ENCODE measurements at regions not wholly inside any gene's neighbourhood (a gene's known extent, or its start where the extent isn't known, plus 50 kb on each side); places are given as distances from the start of the nearest gene placed in this dataset.

GRCh38 chr2:107437807-107438206 is 388.9 kb upstream of the RGPD4 start:
- H3K4me3 ChIP-seq (ENCODE audit: low read length), result no peak overlapping the region
- TF ChIP-seq CTCF (IDR thresholded peaks at IDR 0.05; ENCODE audit: insufficient read depth, low read depth, low read length, missing control alignments), result no peak
- no peak for DNase-seq (ENCODE audit: low read depth)

GRCh38 chr2:107448160-107448559 is 378.5 kb upstream of the RGPD4 start:
- no peak overlapping the region for H3K4me3 ChIP-seq (ENCODE audit: low read length)
- DNase-seq (ENCODE audit: low read depth), result no peak
- no peak for TF ChIP-seq CTCF (IDR thresholded peaks at IDR 0.05; ENCODE audit: insufficient read depth, low read depth, low read length, missing control alignments)

- TF ChIP-seq CTCF (IDR thresholded peaks at IDR 0.05; ENCODE audit: insufficient read depth, low read depth, low read length, missing control alignments), result no peak
- no peak for DNase-seq (ENCODE audit: low read depth)
- no peak overlapping the region for H3K4me3 ChIP-seq (ENCODE audit: low read length)
These were observed 365.4 kb upstream of the RGPD4 start for GRCh38 chr2:107461301-107461700.

GRCh38 chr2:107462181-107462580 is 364.5 kb upstream of the RGPD4 start:
- TF ChIP-seq CTCF (IDR thresholded peaks at IDR 0.05; ENCODE audit: insufficient read depth, low read depth, low read length, missing control alignments), result no peak
- no peak overlapping the region for H3K4me3 ChIP-seq (ENCODE audit: low read length)
- no peak for DNase-seq (ENCODE audit: low read depth)

GRCh38 chr2:107466241-107466640 is 360.5 kb upstream of the RGPD4 start:
- DNase-seq (ENCODE audit: low read depth), result no peak
- no peak overlapping the region for H3K4me3 ChIP-seq (ENCODE audit: low read length)
- no peak for TF ChIP-seq CTCF (IDR thresholded peaks at IDR 0.05; ENCODE audit: insufficient read depth, low read depth, low read length, missing control alignments)

GRCh38 chr2:107466984-107467773 is 359.5 kb upstream of the RGPD4 start:
- no peak overlapping the region for H3K4me3 ChIP-seq (ENCODE audit: low read length)
- TF ChIP-seq CTCF (IDR thresholded peaks at IDR 0.05; ENCODE audit: insufficient read depth, low read depth, low read length, missing control alignments), result no peak
- no peak for DNase-seq (ENCODE audit: low read depth)

GRCh38 chr2:107469437-107469995 is 357.2 kb upstream of the RGPD4 start:
- no peak for DNase-seq (ENCODE audit: low read depth)
- TF ChIP-seq CTCF (IDR thresholded peaks at IDR 0.05; ENCODE audit: insufficient read depth, low read depth, low read length, missing control alignments), result no peak
- H3K4me3 ChIP-seq (ENCODE audit: low read length), result no peak overlapping the region

Measured in epithelial cell of esophagus (primary cell).